ENCODE measurements at regions not wholly inside any gene's neighbourhood (a gene's known extent, or its start where the extent isn't known, plus 50 kb on each side); places are given as distances from the start of the nearest gene placed in this dataset.

GRCh38 chr5:19370655-19371386, 617.2 kb downstream of the CDH18 start:
- H3K36me3 Mint-ChIP-seq (ENCODE audit: low read depth) = no peaks in the 10 kb centered on the region
- intact Hi-C loops (cut with micrococcal nuclease) = no loop called here
- H3K4me1 Mint-ChIP-seq (ENCODE audit: low read depth) = no peaks in the 10 kb centered on the region
- POLR2A ChIA-PET = no interaction called here
- H3K27me3 Mint-ChIP-seq = no peaks in the 10 kb centered on the region
- TF ChIP-seq CTCF (IDR thresholded peaks at IDR 0.05) = no peak
- no peak overlapping the region for H3K27ac Mint-ChIP-seq
- H3K4me3 Mint-ChIP-seq = no peak overlapping the region
- H3K9me3 Mint-ChIP-seq = peaks cover 3% of the 10 kb centered on the region
- CTCF ChIA-PET = no interaction called here
- no peak for DNase-seq
- ATAC-seq = no peak

- no peak for TF ChIP-seq CTCF (IDR thresholded peaks at IDR 0.05)
- intact Hi-C loops (cut with micrococcal nuclease) = no loop called here
- no peaks in the 10 kb centered on the region for H3K27me3 Mint-ChIP-seq
- H3K4me3 Mint-ChIP-seq = no peak overlapping the region
- no peak for DNase-seq
- POLR2A ChIA-PET = no interaction called here
- ATAC-seq = no peak
- H3K9me3 Mint-ChIP-seq = peaks cover 20% of the 10 kb centered on the region
- H3K27ac Mint-ChIP-seq = no peak overlapping the region
- H3K4me1 Mint-ChIP-seq (ENCODE audit: low read depth) = no peaks in the 10 kb centered on the region
- CTCF ChIA-PET = no interaction called here
- no peaks in the 10 kb centered on the region for H3K36me3 Mint-ChIP-seq (ENCODE audit: low read depth)
Observed at GRCh38 chr5:19388391-19388790, 599.6 kb downstream of the CDH18 start.

- POLR2A ChIA-PET = no interaction called here
- H3K9me3 Mint-ChIP-seq = peaks cover 9% of the 10 kb centered on the region
- H3K4me3 Mint-ChIP-seq = no peak overlapping the region
- intact Hi-C loops (cut with micrococcal nuclease) = no loop called here
- DNase-seq = no peak
- H3K4me1 Mint-ChIP-seq (ENCODE audit: low read depth) = no peaks in the 10 kb centered on the region
- TF ChIP-seq CTCF (IDR thresholded peaks at IDR 0.05) = no peak
- H3K27me3 Mint-ChIP-seq = no peaks in the 10 kb centered on the region
- H3K27ac Mint-ChIP-seq = no peak overlapping the region
- CTCF ChIA-PET = no interaction called here
- H3K36me3 Mint-ChIP-seq (ENCODE audit: low read depth) = no peaks in the 10 kb centered on the region
- no peak for ATAC-seq
Observed at GRCh38 chr5:19401032-19401431, 587.0 kb downstream of the CDH18 start.

GRCh38 chr5:19406576-19407365, 581.2 kb downstream of the CDH18 start:
- ATAC-seq (no peak), DNase-seq (no peak)
- Mint-ChIP-seq H3K9me3 (peaks cover 24% of the 10 kb centered on the region), H3K27ac (no peak overlapping the region), H3K4me3 (no peak overlapping the region), H3K36me3 (ENCODE audit: low read depth) (no peaks in the 10 kb centered on the region), H3K4me1 (ENCODE audit: low read depth) (no peaks in the 10 kb centered on the region), H3K27me3 (no peaks in the 10 kb centered on the region)
- intact Hi-C loops (cut with micrococcal nuclease) = no loop called here
- no peak for TF ChIP-seq CTCF (IDR thresholded peaks at IDR 0.05)
- POLR2A ChIA-PET = no interaction called here
- CTCF ChIA-PET = no interaction called here

GRCh38 chr5:19408149-19408548, 579.9 kb downstream of the CDH18 start:
- no peak for ATAC-seq
- DNase-seq = no peak
- intact Hi-C loops (cut with micrococcal nuclease) = no loop called here
- H3K4me3 Mint-ChIP-seq = no peak overlapping the region
- TF ChIP-seq CTCF (IDR thresholded peaks at IDR 0.05) = no peak
- CTCF ChIA-PET = no interaction called here
- POLR2A ChIA-PET = no interaction called here
- H3K36me3 Mint-ChIP-seq (ENCODE audit: low read depth) = no peaks in the 10 kb centered on the region
- peaks cover 23% of the 10 kb centered on the region for H3K9me3 Mint-ChIP-seq
- H3K27ac Mint-ChIP-seq = no peak overlapping the region
- H3K27me3 Mint-ChIP-seq = no peaks in the 10 kb centered on the region
- no peaks in the 10 kb centered on the region for H3K4me1 Mint-ChIP-seq (ENCODE audit: low read depth)

All from activated CD8-positive, alpha-beta T cell treated with anti-CD3 and anti-CD28 coated beads for 36 hours (primary cell).